ENCODE measurements at regions not wholly inside any gene's neighbourhood (a gene's known extent, or its start where the extent isn't known, plus 50 kb on each side); places are given as distances from the start of the nearest gene placed in this dataset.

DNA sequence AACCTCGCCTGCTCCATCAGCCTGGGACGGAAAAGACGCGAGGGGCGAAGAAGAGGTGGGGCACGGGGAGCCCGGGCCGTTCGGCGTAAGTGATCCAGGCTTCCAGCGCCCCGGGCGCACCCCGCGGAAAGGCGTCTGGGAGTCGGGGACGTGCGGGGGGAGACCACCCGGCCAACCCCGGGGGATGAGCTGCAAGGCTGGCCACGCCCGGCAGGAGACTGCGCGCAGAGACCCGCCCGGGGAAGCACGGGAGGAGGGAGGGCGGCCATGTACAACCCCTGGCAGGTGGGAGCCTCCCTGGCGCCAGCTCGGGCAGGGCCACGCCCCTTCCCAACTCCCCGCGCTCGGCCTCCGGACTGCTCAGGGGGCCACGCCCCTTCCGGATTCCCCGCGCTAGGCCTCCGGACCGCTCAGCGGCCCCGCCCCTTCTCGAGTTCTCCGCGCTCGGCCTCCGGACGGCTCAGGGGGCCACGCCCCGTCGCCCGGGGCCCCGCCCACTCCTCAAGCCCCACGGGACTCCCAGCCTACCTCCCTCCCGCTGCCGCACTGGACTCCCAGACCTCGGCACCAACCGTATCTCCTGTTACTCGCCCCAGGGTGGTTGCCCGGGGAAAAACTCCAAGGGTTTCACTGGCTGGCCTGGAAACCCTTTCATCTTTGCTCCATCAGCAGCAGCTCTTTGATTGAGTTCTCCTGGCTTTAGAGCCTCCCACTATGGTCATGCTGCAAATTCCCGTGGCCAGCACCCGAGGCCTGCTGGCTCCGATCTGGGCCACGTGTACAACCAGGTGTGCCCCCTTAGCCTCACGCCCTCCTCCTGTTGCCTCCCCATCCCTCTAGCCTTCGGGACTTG is 284.4 kb downstream of the ZEB1 start:
- 0 out of 2 replicates have a peak, but pooled peaks cover 2% of the 10 kb centered on the region for H3K9me1 ChIP-seq (ENCODE audit: insufficient read depth, low read length)
- H3K4me1 ChIP-seq (ENCODE audit: control insufficient read depth, insufficient read depth, low read length), result peaks cover 7% of the 10 kb centered on the region
- no TSS peak for BruUV-seq (replicated peaks)
- H4K5ac ChIP-seq (ENCODE audit: low read depth, low read length), result peak overlapping the region; percentile 57
- peak overlapping the region; percentile 97 for H2AFZ ChIP-seq (replicated peaks; ENCODE audit: low read length, poor library complexity)
- 13% methylated on average over 12 of the region's 68 CpGs; no CpG with 5 or more reads in 1 of the 2 experiments for WGBS, 2 experiments (ENCODE audit: extremely low coverage in 2 of 2, insufficient read length in 1 of 2)
- peak overlapping the region; percentile 42 for H3K14ac ChIP-seq (replicated peaks; ENCODE audit: low read depth, low read length)
- DNase-seq (peak; percentile 83), ATAC-seq (ENCODE audit: low read depth) (peak; percentile 98)
- peak overlapping the region; percentile 64 for H2BK120ac ChIP-seq (ENCODE audit: low read depth, low read length)
- H4K91ac ChIP-seq (ENCODE audit: insufficient read depth, low read depth, low read length), result peak overlapping the region; percentile 66
- peak overlapping the region; percentile 66 for H3K4me3 ChIP-seq (ENCODE audit: insufficient read depth, low read depth, low read length)
- H2BK20ac ChIP-seq (ENCODE audit: low read depth, low read length), result 0 out of 2 replicates have a peak overlapping the region, but pooled peaks have one; percentile 4
- H3K18ac ChIP-seq (ENCODE audit: low read depth, low read length), result peak overlapping the region; percentile 44
- no peaks in the 10 kb centered on the region for H4K20me1 ChIP-seq (ENCODE audit: insufficient read depth, low read length)
- intact Hi-C loops (cut with micrococcal nuclease), result no loop called here
- no peaks in the 10 kb centered on the region for H3K36me3 ChIP-seq (ENCODE audit: control insufficient read depth, insufficient read depth, low read length)
- dilution Hi-C loops (cut with HindIII; ENCODE audit: low sequenced_read_pairs, unreplicated experiment), result no loop called here
- peak overlapping the region; percentile 61; the same call in 1 of the 3 replicates for H2BK15ac ChIP-seq (ENCODE audit: low read depth, low read length)
- peak overlapping the region; percentile 60 to 86; a peak in 3 of 4 replicates for H4K8ac ChIP-seq (ENCODE audit: low read depth in 2 of 2, low read length in 2 of 2)
- peak overlapping the region; percentile 50 for H3K27ac ChIP-seq (ENCODE audit: insufficient read depth, low read length)
- no peaks in the 10 kb centered on the region for H3K9me3 ChIP-seq (ENCODE audit: control insufficient read depth, insufficient read depth, low read length)
- H2AK9ac ChIP-seq (replicated peaks; ENCODE audit: low read depth, low read length, poor library complexity), result peak overlapping the region; percentile 83
- no peaks in the 10 kb centered on the region; a peak in 1 of 4 replicates for H3K79me1 ChIP-seq (ENCODE audit: low read depth in 1 of 2, low read length in 2 of 2)
- H2AK5ac ChIP-seq (ENCODE audit: low read depth, low read length), result peak overlapping the region; percentile 67; the same call in 1 of the 2 replicates
- H3K27me3 ChIP-seq (ENCODE audit: control insufficient read depth, insufficient read depth, low read length), result no peaks in the 10 kb centered on the region
- peak overlapping the region; percentile 69 for H3K23ac ChIP-seq (ENCODE audit: low read depth, low read length)
- peak overlapping the region; percentile 50; the same call in 1 of the 2 replicates for H3K56ac ChIP-seq (ENCODE audit: extremely low read depth, insufficient read depth, low read length)
- ChIA-PET POLR2A (ENCODE audit: unreplicated experiment) (interaction anchor here (0.6 kb wide), 1 partner anchor 168 kb away, joined by 3 read pairs; no protein-coding TSS in a partner anchor), CTCF (no interaction called here)
- TF ChIP-seq NFE2L2 (IDR thresholded peaks at IDR 0.05; ENCODE audit: low read depth, low read length) (no peak), MAZ (IDR thresholded peaks at IDR 0.05; ENCODE audit: borderline replicate concordance, low read depth, low read length) (peak; percentile 62; the same call in 1 of the 2 replicates)
- H3K9ac ChIP-seq (ENCODE audit: low read depth, low read length), result peak overlapping the region; percentile 72
- in situ Hi-C loops (cut with MboI; ENCODE audit: low sequenced_read_pairs), result no loop called here
- peak overlapping the region; percentile 59 for H3K4ac ChIP-seq (ENCODE audit: low read depth, low read length)
- H2BK5ac ChIP-seq (ENCODE audit: low read depth, low read length, poor library complexity, severe bottlenecking), result peak overlapping the region; percentile 8
- peak overlapping the region; percentile 89 for H3K4me2 ChIP-seq (ENCODE audit: low read depth, low read length)
